Activated CD4-positive, alpha-beta T cell treated with anti-CD3 and anti-CD28 coated beads for 36 hours (primary cell): ENCODE measurements at regions not wholly inside any gene's neighbourhood (a gene's known extent, or its start where the extent isn't known, plus 50 kb on each side); places are given as distances from the start of the nearest gene placed in this dataset.

Experiments used
- ATAC-seq: fragments of 200-7000 bp; cut with Tn5 transposase; one replicate; pipeline ENCODE4 v1.10.0; 2021; ENCODE audit warnings: mild to moderate bottlenecking, moderate library complexity
- CTCF ChIA-PET: fragments of 350-600 bp; sonication (Branson Sonifier 250); formaldehyde crosslinking; loops from one replicate; lab custom pipeline; 2021; ENCODE audit warnings: antibody characterized with exemption; lab: Charles Lee
- POLR2A ChIA-PET: fragments of 350-600 bp; sonication (Branson Sonifier 250); formaldehyde crosslinking; loops from one replicate; lab custom pipeline; 2021; ENCODE audit warnings: antibody characterized with exemption, inconsistent platforms; lab: Charles Lee
- DNase-seq: peaks from one replicate; pipeline ENCODE4 v3.0.0-alpha.2; 2020
- H3K27ac Mint-ChIP-seq: one replicate; pipeline ENCODE4 v1.8.0; 2021; ENCODE audit warnings: mixed read lengths
- H3K27me3 Mint-ChIP-seq: one replicate; pipeline ENCODE4 v1.8.0; 2021; ENCODE audit warnings: mixed read lengths
- H3K36me3 Mint-ChIP-seq: one replicate; pipeline ENCODE4 v1.8.0; 2021; ENCODE audit warnings: low read depth, mixed read lengths
- H3K4me1 Mint-ChIP-seq: one replicate; pipeline ENCODE4 v1.8.0; 2021; ENCODE audit warnings: mixed read lengths
- H3K4me3 Mint-ChIP-seq: one replicate; pipeline ENCODE4 v1.8.0; 2021; ENCODE audit warnings: mild to moderate bottlenecking, moderate library complexity, mixed read lengths
- H3K9me3 Mint-ChIP-seq: one replicate; pipeline ENCODE4 v1.8.0; 2021; ENCODE audit warnings: low read depth, mixed read lengths
- intact Hi-C, 2 experiments: fragments of 100-400 bp; cut with DNase I in 1 of 2; cut with micrococcal nuclease in 1 of 2; formaldehyde crosslinking; loops; one replicate each; pipeline versions ENCODE4 v1.14.2 to v1.15.1; 2022 to 2024; cut with DNase I, micrococcal nuclease

DNA sequence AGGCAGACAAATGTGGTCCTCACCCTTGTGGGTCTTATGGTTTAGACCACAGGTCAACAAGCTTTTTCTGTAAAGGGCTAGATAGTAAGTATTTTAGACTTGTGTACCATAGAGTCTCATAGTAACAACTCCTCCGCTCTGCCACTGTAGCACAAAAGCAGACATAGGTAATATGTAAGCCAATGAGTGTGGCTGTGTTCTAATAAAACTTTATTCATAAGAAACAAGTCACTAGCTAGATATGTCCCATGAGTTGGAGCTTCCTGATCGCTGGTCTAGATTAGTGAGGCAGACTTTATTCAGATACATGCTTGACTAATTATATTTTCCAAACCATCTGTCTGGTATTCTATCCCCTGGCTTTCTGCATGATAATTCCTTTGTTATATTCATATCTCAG, 196.4 kb upstream of the TSHZ2 start:
- no peak overlapping the region for H3K27ac Mint-ChIP-seq
- no peak for ATAC-seq
- POLR2A ChIA-PET = interaction anchor here (0.6 to 0.7 kb wide), 2 partner anchors 12 to 33 kb away, joined by 3 to 8 read pairs; no protein-coding TSS in a partner anchor
- intact Hi-C loops = no loop called here
- peaks cover 11% of the 10 kb centered on the region for H3K27me3 Mint-ChIP-seq
- no peaks in the 10 kb centered on the region for H3K4me1 Mint-ChIP-seq
- no peaks in the 10 kb centered on the region for H3K36me3 Mint-ChIP-seq
- no peaks in the 10 kb centered on the region for H3K9me3 Mint-ChIP-seq
- H3K4me3 Mint-ChIP-seq = no peak overlapping the region
- CTCF ChIA-PET = no interaction called here
- DNase-seq = no peak

DNA sequence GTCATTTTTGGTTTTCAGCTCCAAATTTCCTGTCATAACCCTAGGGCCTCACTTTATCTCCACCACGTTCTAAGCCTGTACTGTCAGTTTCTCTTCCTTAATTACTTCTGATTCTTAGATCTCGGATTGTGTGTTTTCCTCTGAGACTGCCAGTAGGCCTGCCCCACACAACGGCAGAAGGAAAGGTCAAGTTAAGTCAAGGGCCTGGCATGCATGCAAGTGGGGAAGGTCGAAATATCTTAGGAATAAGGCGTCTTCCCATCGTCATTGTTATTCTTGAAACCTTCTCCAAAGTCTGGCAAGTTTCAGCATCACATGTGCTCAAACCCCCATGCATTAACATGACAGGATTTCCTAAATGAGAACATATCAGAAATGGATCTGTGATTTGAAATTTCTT, 203.5 kb upstream of the TSHZ2 start:
- Mint-ChIP-seq H3K4me1 (no peaks in the 10 kb centered on the region), H3K36me3 (no peaks in the 10 kb centered on the region), H3K4me3 (no peak overlapping the region), H3K27ac (no peak overlapping the region), H3K27me3 (peaks cover 3% of the 10 kb centered on the region), H3K9me3 (no peaks in the 10 kb centered on the region)
- ChIA-PET CTCF (no interaction called here), POLR2A (no interaction called here)
- intact Hi-C loops = no loop called here
- DNase-seq = no peak
- no peak for ATAC-seq

DNA sequence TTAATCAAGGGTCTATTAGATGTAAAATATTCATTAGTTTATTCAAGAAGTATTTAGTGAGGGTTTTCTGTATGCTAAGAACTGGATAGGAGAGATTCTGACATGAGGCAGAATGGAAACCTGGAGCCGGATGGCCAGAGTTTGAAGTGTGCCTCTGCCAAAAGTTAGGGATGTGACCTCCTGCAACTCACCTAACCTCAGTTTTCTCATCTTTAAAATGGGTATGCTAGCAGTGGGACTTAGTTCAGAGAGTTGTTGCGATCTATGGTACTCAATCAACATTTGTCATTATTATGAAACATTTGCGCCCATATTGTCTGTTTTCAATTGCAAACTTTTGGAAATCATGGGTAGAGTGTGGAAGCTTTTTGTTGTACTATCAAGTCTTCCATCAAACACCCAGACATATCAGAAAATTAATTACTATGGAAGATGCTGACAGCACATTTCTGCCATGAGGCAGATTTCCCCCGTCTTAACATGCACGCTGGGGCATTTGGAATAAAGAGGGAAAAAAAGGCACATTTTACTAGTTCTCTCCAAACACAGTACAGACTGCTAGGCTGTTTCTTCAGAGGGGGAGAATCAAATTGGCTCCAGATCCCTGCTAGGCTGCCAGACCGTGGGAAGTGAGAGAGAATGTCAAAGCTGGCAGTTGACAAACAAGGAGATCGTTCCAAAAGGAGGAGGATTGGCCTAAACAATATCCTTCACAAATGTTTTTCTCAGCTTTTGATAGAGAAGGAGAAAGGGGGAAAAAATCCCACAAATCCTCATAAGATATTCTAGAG, 205.3 kb upstream of the TSHZ2 start:
- H3K36me3 Mint-ChIP-seq = no peaks in the 10 kb centered on the region
- no peak overlapping the region for H3K4me3 Mint-ChIP-seq
- CTCF ChIA-PET = no interaction called here
- H3K4me1 Mint-ChIP-seq = no peaks in the 10 kb centered on the region
- no peak for DNase-seq
- H3K27ac Mint-ChIP-seq = no peak overlapping the region
- H3K27me3 Mint-ChIP-seq = no peaks in the 10 kb centered on the region
- no peaks in the 10 kb centered on the region for H3K9me3 Mint-ChIP-seq
- intact Hi-C loops = no loop called here
- POLR2A ChIA-PET = no interaction called here
- ATAC-seq = no peak

DNA sequence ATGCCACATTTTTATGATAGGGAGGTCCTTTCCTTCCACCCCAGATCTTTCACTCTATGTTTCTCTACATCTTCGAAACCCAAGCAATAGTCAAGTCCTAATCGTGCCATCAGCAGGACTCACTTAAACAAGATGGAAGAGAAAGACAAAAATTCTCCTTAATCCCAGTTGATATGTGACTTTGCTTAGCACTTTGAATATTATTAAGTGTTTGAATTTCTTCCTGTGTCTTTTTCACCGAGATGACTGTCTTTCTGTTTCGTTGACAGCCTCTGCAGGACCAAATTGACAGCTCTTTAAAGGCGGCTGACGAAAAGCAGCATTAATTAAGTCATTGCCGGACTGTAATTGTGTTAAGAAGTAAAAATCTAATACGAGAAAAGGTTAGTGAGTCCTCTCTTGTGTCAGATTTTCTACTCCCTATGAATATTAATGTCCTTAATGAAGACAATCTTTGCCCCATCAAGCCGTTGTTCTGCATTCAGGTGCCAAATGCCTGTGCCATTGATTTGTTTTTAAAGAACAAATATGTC, 208.8 kb upstream of the TSHZ2 start:
- no peak overlapping the region for H3K4me3 Mint-ChIP-seq
- H3K27me3 Mint-ChIP-seq = no peaks in the 10 kb centered on the region
- H3K9me3 Mint-ChIP-seq = no peaks in the 10 kb centered on the region
- no peaks in the 10 kb centered on the region for H3K4me1 Mint-ChIP-seq
- DNase-seq (no peak), ATAC-seq (no peak)
- no peaks in the 10 kb centered on the region for H3K36me3 Mint-ChIP-seq
- H3K27ac Mint-ChIP-seq = no peak overlapping the region
- ChIA-PET CTCF (no interaction called here), POLR2A (interaction anchor here (0.7 kb wide), 1 partner anchor 13 kb away, joined by 3 read pairs; no protein-coding TSS in a partner anchor)
- intact Hi-C loops = no loop called here

DNA sequence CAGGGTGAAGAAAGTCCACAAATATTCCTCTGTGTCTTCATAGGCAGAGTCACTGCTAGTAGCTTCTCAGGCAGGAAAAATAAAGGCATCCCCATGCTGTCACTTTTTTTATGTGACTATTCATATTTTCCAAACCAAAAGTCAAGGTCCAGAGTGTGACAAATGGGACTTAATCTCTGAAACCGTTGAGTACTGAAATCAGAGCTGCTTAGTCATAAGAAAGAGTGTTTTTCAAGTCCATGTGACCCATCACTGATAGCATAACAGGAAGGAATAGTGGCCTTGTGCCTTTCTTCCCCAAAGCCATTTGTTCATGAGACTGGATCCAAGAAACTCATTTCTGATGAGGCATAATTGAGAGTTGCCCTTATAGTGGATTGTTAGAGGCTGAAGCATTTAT, 210.3 kb upstream of the TSHZ2 start:
- CTCF ChIA-PET = no interaction called here
- Mint-ChIP-seq H3K36me3 (no peaks in the 10 kb centered on the region), H3K27me3 (no peaks in the 10 kb centered on the region), H3K4me1 (no peaks in the 10 kb centered on the region), H3K9me3 (no peaks in the 10 kb centered on the region), H3K27ac (no peak overlapping the region), H3K4me3 (no peak overlapping the region)
- POLR2A ChIA-PET = no interaction called here
- intact Hi-C loops = no loop called here
- ATAC-seq (peak; percentile 57), DNase-seq (no peak)

DNA sequence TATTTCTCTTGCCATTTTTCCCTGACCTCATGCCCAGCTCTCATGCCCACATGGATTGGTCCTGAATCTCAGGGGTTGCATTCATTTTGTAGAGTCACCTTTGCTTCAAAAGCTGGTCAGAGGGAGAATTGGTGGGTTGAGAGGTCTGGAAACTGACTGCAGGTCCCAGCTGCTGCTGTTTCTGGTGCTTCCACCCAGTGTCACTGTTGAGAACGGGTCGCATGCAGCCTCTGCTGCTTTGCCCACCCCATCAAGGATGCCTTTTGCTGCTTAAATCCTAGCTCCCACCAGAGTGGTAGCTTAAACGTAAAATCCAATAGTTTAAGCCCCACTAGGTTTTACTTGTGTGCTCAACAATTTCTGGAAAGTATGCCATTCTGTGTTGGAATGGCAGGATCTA, 211.4 kb upstream of the TSHZ2 start:
- POLR2A ChIA-PET = interaction anchor here (0.7 to 0.8 kb wide), 2 partner anchors 49 to 564 kb away, joined by 3 to 6 read pairs; no protein-coding TSS in a partner anchor
- H3K4me3 Mint-ChIP-seq = no peak overlapping the region
- H3K9me3 Mint-ChIP-seq = no peaks in the 10 kb centered on the region

DNA sequence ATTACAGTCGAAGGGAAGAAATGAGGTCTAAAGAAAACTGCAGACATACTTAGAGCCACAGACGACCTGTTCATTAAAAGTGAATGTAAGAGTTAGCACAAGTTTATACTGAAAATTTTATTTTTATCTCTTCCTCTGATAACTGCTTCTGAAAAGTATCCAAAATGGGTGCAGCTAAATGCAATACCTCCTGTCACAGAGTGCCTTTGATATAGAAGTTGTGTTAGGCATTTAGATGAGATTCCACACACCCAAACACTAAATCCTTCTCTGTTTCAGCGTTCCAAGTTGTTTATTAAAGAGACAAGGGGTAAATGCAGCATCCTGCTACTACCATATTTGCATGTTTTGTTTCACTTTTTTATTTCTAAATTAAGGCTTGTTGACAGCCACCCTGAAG, 214.7 kb upstream of the TSHZ2 start:
- Mint-ChIP-seq H3K9me3 (peaks cover 3% of the 10 kb centered on the region), H3K36me3 (no peaks in the 10 kb centered on the region)
- intact Hi-C loops = loop anchor here in 1 of 2 experiments (10.0 kb wide), 1 partner anchor 457 kb away; no protein-coding TSS in a partner anchor

More for the DNA sequence above, 211.4 kb upstream of the TSHZ2 start:
- H3K4me1 Mint-ChIP-seq = no peaks in the 10 kb centered on the region
- no peak for ATAC-seq
- H3K36me3 Mint-ChIP-seq = no peaks in the 10 kb centered on the region
- CTCF ChIA-PET = interaction anchor here (0.5 to 1.0 kb wide), 2 partner anchors 175 to 671 kb away, joined by 3 read pairs; no protein-coding TSS in a partner anchor
- H3K27ac Mint-ChIP-seq = no peak overlapping the region
- no peaks in the 10 kb centered on the region for H3K27me3 Mint-ChIP-seq
- intact Hi-C loops = no loop called here
- no peak for DNase-seq

DNA sequence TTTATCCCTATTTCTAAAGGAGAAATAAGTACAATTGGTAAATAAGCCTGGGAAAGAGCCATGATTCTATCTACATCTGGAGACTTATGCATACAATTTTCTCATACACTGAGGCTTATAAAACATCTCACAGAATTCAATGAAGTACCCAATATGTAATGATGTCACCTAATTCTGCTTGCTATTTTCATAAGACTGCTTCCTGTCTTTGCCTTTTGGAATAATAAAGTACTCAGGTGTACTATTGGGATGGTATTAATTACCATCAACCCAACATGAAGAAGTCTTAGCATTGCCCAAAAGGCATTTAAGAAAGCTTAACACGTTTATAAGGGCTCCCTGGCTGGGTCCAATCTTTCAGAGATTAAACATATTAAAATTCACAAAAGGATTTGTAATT, 216.4 kb upstream of the TSHZ2 start:
- Mint-ChIP-seq H3K36me3 (no peaks in the 10 kb centered on the region), H3K4me3 (no peak overlapping the region), H3K27ac (no peak overlapping the region), H3K27me3 (peaks cover 2% of the 10 kb centered on the region), H3K9me3 (peaks cover 3% of the 10 kb centered on the region), H3K4me1 (no peaks in the 10 kb centered on the region)
- ChIA-PET POLR2A (no interaction called here), CTCF (no interaction called here)
- intact Hi-C loops = loop anchor here in 1 of 2 experiments (10.0 kb wide), 1 partner anchor 459 kb away; no protein-coding TSS in a partner anchor
- ATAC-seq (no peak), DNase-seq (no peak)

More for the DNA sequence above, 214.7 kb upstream of the TSHZ2 start:
- no peak for ATAC-seq
- Mint-ChIP-seq H3K27me3 (no peaks in the 10 kb centered on the region), H3K27ac (no peak overlapping the region), H3K4me3 (no peak overlapping the region), H3K4me1 (no peaks in the 10 kb centered on the region)
- DNase-seq = no peak
- ChIA-PET POLR2A (no interaction called here), CTCF (no interaction called here)

DNA sequence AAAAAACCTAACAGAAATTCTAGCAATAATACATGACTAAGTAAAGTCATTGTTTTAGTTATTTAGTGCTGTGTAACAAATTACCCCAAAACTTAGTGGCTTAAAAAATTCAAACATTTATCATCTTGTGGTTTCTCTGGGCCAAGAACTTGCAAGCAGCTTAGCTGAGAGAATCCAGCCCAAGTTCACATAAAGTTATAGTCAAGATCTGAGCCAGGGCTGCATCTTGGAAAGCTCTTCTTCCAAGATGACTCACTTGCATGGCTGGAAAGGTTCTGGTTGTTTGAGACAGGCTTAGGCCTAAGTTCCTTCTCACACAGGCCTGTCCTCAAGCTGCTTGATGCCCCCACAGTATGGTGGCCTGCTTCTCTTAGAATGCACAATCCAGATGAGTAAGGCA, 217.8 kb upstream of the TSHZ2 start:
- Mint-ChIP-seq H3K4me1 (no peaks in the 10 kb centered on the region), H3K4me3 (no peak overlapping the region), H3K27me3 (peaks cover 2% of the 10 kb centered on the region), H3K36me3 (no peaks in the 10 kb centered on the region), H3K27ac (no peak overlapping the region), H3K9me3 (peaks cover 3% of the 10 kb centered on the region)
- ATAC-seq = no peak
- ChIA-PET CTCF (no interaction called here), POLR2A (no interaction called here)
- DNase-seq = no peak
- intact Hi-C loops = loop anchor here in 1 of 2 experiments (10.0 kb wide), 1 partner anchor 460 kb away; no protein-coding TSS in a partner anchor

DNA sequence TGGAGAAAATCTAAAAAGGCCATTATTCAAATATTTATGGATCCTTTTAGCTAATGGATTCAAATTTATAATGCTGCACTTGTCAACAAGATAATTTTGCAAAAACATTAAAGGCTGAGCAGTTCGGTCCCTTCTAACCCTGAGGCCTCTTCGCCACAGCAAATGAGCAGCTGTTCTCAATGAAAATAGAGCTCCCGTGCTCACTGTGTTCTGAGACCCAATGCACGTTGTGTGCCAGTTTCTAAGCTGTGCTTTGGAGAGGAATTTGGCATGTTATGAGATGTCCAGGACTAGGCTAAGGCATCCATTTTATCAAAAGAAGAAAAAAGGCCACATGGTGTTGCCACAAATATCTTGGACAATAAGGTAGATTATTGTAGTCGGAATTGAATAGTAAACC, 220.1 kb upstream of the TSHZ2 start:
- Mint-ChIP-seq H3K36me3 (no peaks in the 10 kb centered on the region), H3K27me3 (peaks cover 2% of the 10 kb centered on the region), H3K9me3 (peaks cover 3% of the 10 kb centered on the region), H3K4me3 (no peak overlapping the region), H3K27ac (no peak overlapping the region), H3K4me1 (no peaks in the 10 kb centered on the region)
- DNase-seq = no peak
- POLR2A ChIA-PET = no interaction called here
- CTCF ChIA-PET = no interaction called here
- no peak for ATAC-seq
- intact Hi-C loops = loop anchor here in 1 of 2 experiments (10.0 kb wide), 1 partner anchor 463 kb away; no protein-coding TSS in a partner anchor

DNA sequence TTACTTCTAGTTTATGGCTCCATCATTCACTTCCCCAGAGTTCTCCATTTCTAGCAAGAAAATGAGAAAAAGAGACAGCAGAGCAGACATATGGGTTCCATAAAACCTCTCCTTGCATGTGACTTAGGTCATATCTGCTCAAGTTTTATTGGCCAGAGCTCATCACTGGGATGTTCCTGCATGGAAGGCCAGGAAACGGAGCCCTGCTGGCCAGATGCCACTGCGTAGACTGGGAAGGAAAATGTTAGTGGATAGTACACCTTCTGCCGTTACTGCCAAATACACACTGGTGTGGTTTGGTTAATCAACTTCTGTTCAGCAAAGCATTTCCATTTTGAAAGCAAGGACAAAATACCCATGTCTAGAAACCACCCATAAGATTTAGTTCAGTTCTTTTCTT, 220.6 kb upstream of the TSHZ2 start:
- intact Hi-C loops = loop anchor here in 1 of 2 experiments (10.0 kb wide), 1 partner anchor 463 kb away; no protein-coding TSS in a partner anchor
- no peak for ATAC-seq
- no peak overlapping the region for H3K27ac Mint-ChIP-seq

More for the DNA sequence above, 220.6 kb upstream of the TSHZ2 start:
- Mint-ChIP-seq H3K4me1 (no peaks in the 10 kb centered on the region), H3K27me3 (peaks cover 2% of the 10 kb centered on the region), H3K9me3 (peaks cover 3% of the 10 kb centered on the region), H3K4me3 (no peak overlapping the region), H3K36me3 (no peaks in the 10 kb centered on the region)
- ChIA-PET CTCF (interaction anchor here (0.7 kb wide), 1 partner anchor 9 kb away, joined by 4 read pairs; no protein-coding TSS in a partner anchor), POLR2A (no interaction called here)
- DNase-seq = no peak
